Endothelial cell of umbilical vein (primary cell): ENCODE measurements at regions not wholly inside any gene's neighbourhood (a gene's known extent, or its start where the extent isn't known, plus 50 kb on each side); places are given as distances from the start of the nearest gene placed in this dataset.

ENCODE experiments used
- CTCF ChIP-seq, 2 donors: IDR thresholded peaks; 1 replicate in 1 of 2; 2 replicates in 1 of 2; pipeline ENCODE4 v1.5.1; 2011; ENCODE audit warnings: low read length in 2 of 2, mild to moderate bottlenecking in 2 of 2, moderate library complexity in 2 of 2, control low read depth in 1 of 2, inconsistent platforms in 1 of 2, low read depth in 1 of 2; ENCODE audit not compliant: insufficient read depth in 1 of 2; ENCODE audit errors: extremely low read depth in 1 of 2
- EZH2 ChIP-seq: IDR thresholded peaks from 2 replicates; pipeline ENCODE4 v1.6.1; 2012; ENCODE audit warnings: borderline replicate concordance, low read depth, mild to moderate bottlenecking, moderate library complexity, low read length, inconsistent platforms; ENCODE audit not compliant: severe bottlenecking
- GATA2 ChIP-seq: IDR thresholded peaks from 2 replicates; pipeline ENCODE4 v1.7.0; 2011; ENCODE audit warnings: low read depth, mild to moderate bottlenecking, moderate library complexity, mixed read lengths, low read length; ENCODE audit not compliant: insufficient read length, insufficient read depth
- MAX ChIP-seq: IDR thresholded peaks from 2 replicates; pipeline ENCODE4 v1.6.1; 2011; ENCODE audit not compliant: insufficient read depth, insufficient read length
- MYC ChIP-seq: IDR thresholded peaks from one replicate; pipeline ENCODE4 v1.6.1; 2011; ENCODE audit warnings: mild to moderate bottlenecking, low read depth, low read length
- POLR2A ChIP-seq: IDR thresholded peaks from 2 replicates; pipeline ENCODE4 v1.6.1; 2012; ENCODE audit warnings: low read depth, mild to moderate bottlenecking, control low read depth, low read length
- POLR2AphosphoS5 ChIP-seq: IDR thresholded peaks from 2 replicates; pipeline ENCODE4 v1.6.1; 2012; ENCODE audit warnings: low read depth, mild to moderate bottlenecking, control low read depth, low read length, moderate library complexity; ENCODE audit not compliant: insufficient read depth

GRCh38 chr1:74822851-74823401 lies 90.0 kb downstream of the TYW3 start:
- TF ChIP-seq CTCF (IDR thresholded peaks at IDR 0.05; ENCODE audit: extremely low read depth in 1 of 2, insufficient read depth in 1 of 2, low read depth in 1 of 2, low read length in 2 of 2) (no peak), MYC (no peak), POLR2A (no peak), POLR2AphosphoS5 (no peak), GATA2 (no peak), MAX (no peak), EZH2 (no peak)
